Body of pancreas (tissue), 4 donors: ENCODE measurements at regions not wholly inside any gene's neighbourhood (a gene's known extent, or its start where the extent isn't known, plus 50 kb on each side); places are given as distances from the start of the nearest gene placed in this dataset.

Source experiments
- ATAC-seq: fragments of 150-250 bp; one replicate; pipeline ENCODE4 v1.9.1; 2016
- DNase-seq, 4 donors: peaks; one replicate each; pipeline ENCODE4 v3.0.0-alpha.2; 2019
- H3K27ac ChIP-seq, 4 donors: fragments of 200-600 bp; sonication (generic); 1 replicate in 3 of 4; 2 replicates in 1 of 4; pipeline versions ENCODE4 v1.5.1 to v1.6.1; 2016 to 2019; ENCODE audit warnings: mild to moderate bottlenecking in 1 of 4, mixed read lengths in 1 of 4, moderate library complexity in 1 of 4
- H3K27me3 ChIP-seq, 2 donors: fragments of 200-600 bp; sonication (generic); one replicate each; pipeline ENCODE4 v1.6.0; 2016; ENCODE audit warnings: mild to moderate bottlenecking in 1 of 2
- H3K36me3 ChIP-seq, 2 donors: fragments of 200-600 bp; sonication (generic); replicated peaks in 1 of 2; 2 replicates each; pipeline ENCODE4 v1.5.1; 2016; ENCODE audit warnings: low read depth in 2 of 2; ENCODE audit not compliant: insufficient read depth in 1 of 2
- H3K4me1 ChIP-seq: fragments of 200-600 bp; sonication (generic); one replicate; pipeline ENCODE4 v1.6.0; 2016
- H3K4me3 ChIP-seq, 2 donors: fragments of 200-600 bp; sonication (generic); 1 replicate in 1 of 2; 2 replicates in 1 of 2; pipeline ENCODE4 v1.5.1; 2016 to 2019
- H3K9me3 ChIP-seq, 3 donors: fragments of 200-600 bp; sonication (generic); 1 replicate in 2 of 3; 2 replicates in 1 of 3; pipeline ENCODE4 v1.5.1; 2016
- POLR2A ChIP-seq, 3 donors: fragments of 450-650 bp; IDR thresholded peaks; one replicate each; pipeline ENCODE4 v1.6.1; 2016; ENCODE audit warnings: antibody characterized with exemption in 3 of 3, mild to moderate bottlenecking in 2 of 3
- WGBS, 2 donors: methylation state at CpG; one replicate each; pipeline ENCODE4 v1.1.5; 2017; 5-methylcytosine and 5-hydroxymethylcytosine counted together
- intact Hi-C: fragments of 100-400 bp; cut with DNase I; formaldehyde crosslinking; loops from one replicate; pipeline ENCODE4 v1.15.1; 2023
- TF ChIP-seq, protein P1 (sequence below), 7 experiments: fragments of 450-650 bp in 4 of 7; fragments of 200-600 bp in 3 of 7; sonication (generic) in 3 of 7; IDR thresholded peaks; one replicate each; pipeline ENCODE4 v1.5.1; 2016 to 2019; ENCODE audit warnings: antibody characterized with exemption in 7 of 7

DNA sequence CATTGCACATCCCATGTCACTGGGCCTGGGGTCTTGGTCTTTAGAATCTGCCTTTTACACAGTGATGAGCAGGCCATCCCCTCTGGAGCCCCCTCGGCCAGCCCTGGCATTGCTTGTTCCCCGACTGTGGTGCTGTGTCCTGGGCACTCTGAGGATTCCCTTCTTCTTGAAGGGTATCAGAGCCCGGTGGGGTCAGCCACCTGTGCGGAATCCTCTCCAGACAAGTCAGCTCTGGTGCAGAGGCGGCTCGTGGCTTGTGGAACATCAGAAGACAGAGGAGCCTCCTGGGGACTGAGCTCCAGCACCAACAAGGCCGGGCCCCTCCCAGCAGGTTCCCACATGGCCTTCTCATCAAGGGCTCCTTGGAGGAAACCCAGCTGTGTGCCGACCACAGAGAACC, 57.9 kb upstream of the AJAP1 start:
- no peak overlapping the region for H3K27ac ChIP-seq
- no peaks in the 10 kb centered on the region for H3K9me3 ChIP-seq
- H3K36me3 ChIP-seq = no peaks in the 10 kb centered on the region
- no peak overlapping the region for H3K4me3 ChIP-seq
- no peak for DNase-seq
- H3K4me1 ChIP-seq = no peaks in the 10 kb centered on the region
- no peak for ATAC-seq
- H3K27me3 ChIP-seq = no peaks in the 10 kb centered on the region
- WGBS, 2 donors = 78 to 80% methylated on average over 2 to 8 of the region's 8 CpGs
- intact Hi-C loops = no loop called here
- TF ChIP-seq POLR2A (IDR thresholded peaks at IDR 0.05) = no peak

DNA sequence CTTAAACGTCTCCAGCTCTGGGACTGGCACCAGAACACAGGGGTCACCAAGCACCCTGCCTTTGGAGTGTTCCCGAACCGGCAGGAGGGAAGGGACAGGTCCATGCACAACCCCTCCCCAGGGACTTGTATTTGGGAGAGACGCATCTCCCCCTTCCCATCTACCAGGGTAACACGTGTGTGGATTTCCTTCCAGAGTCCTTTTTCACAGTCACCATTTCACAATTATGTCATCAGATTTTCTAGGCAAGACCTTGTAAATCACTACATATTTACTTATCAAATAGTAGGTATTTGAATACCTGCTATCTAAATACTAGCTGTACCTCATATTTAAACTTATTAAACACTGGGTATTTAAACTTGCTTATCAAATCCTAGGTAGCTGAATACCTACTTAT, 57.4 kb upstream of the AJAP1 start:
- Histone ChIP-seq H3K4me1 (no peaks in the 10 kb centered on the region), H3K36me3 (no peaks in the 10 kb centered on the region), H3K27ac (no peak overlapping the region), H3K27me3 (no peaks in the 10 kb centered on the region), H3K4me3 (no peak overlapping the region), H3K9me3 (no peaks in the 10 kb centered on the region)
- intact Hi-C loops = no loop called here
- whole genome bisulfite sequencing, 2 donors = 36 to 48% methylated on average over 5 of the region's 5 CpGs
- ATAC-seq (no peak), DNase-seq (no peak)
- TF ChIP-seq POLR2A (IDR thresholded peaks at IDR 0.05) = no peak
- TF ChIP-seq, protein P1, sequence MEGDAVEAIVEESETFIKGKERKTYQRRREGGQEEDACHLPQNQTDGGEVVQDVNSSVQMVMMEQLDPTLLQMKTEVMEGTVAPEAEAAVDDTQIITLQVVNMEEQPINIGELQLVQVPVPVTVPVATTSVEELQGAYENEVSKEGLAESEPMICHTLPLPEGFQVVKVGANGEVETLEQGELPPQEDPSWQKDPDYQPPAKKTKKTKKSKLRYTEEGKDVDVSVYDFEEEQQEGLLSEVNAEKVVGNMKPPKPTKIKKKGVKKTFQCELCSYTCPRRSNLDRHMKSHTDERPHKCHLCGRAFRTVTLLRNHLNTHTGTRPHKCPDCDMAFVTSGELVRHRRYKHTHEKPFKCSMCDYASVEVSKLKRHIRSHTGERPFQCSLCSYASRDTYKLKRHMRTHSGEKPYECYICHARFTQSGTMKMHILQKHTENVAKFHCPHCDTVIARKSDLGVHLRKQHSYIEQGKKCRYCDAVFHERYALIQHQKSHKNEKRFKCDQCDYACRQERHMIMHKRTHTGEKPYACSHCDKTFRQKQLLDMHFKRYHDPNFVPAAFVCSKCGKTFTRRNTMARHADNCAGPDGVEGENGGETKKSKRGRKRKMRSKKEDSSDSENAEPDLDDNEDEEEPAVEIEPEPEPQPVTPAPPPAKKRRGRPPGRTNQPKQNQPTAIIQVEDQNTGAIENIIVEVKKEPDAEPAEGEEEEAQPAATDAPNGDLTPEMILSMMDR (IDR thresholded peaks at IDR 0.05) = no peak

DNA sequence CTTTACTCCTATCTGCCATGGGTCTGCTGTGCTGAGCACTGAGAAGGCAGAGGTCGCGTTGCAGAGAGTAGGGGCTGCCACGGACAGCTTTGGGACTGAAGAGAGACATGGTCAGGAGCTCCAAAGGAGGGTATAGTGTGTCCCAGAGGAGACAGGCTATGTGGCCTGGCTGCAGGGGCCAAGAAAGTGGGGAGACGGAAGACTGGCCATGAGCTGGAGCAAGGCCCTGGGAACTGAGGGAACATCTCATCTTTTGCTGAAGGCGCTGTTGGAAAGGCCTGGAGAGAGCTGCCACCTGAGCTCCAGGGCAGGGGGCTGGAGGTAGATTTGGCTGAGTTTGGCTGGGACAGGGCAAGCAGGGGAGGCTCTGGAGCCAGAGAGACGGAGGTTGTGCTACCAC, 55.8 kb upstream of the AJAP1 start:
- intact Hi-C loops = no loop called here
- Histone ChIP-seq H3K27me3 (no peaks in the 10 kb centered on the region), H3K9me3 (no peaks in the 10 kb centered on the region), H3K27ac (no peak overlapping the region), H3K4me3 (no peak overlapping the region), H3K4me1 (no peaks in the 10 kb centered on the region), H3K36me3 (no peaks in the 10 kb centered on the region)
- ATAC-seq = no peak
- DNase-seq = no peak
- TF ChIP-seq, protein P1 (IDR thresholded peaks at IDR 0.05) = no peak
- no peak for TF ChIP-seq POLR2A (IDR thresholded peaks at IDR 0.05)
- WGBS, 2 donors = 65 to 74% methylated on average over 6 of the region's 6 CpGs

DNA sequence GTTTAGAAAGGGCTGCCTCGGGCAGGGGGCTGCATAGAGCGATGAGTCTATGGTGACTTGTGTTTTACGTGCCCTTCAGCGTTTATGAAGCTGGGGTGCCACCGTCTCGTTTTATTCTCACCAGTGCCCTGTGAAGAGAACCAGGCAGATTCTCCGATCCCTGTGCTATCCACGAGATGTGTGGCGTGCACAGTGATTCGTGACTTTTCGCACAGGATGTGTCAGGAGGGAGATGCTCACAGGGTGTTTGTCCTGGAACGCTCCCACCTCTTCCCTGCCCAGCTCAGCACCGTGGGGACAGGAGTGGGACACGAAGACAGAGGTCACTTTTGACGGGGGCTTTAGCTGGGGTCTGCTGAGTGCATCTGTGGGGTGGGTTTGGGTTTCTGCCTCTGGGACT, 54.9 kb upstream of the AJAP1 start:
- TF ChIP-seq, protein P1 (IDR thresholded peaks at IDR 0.05) = no peak
- no peak for TF ChIP-seq POLR2A (IDR thresholded peaks at IDR 0.05)
- H3K36me3 ChIP-seq = no peaks in the 10 kb centered on the region
- H3K4me3 ChIP-seq = no peak overlapping the region
- 61 to 65% methylated on average over 15 of the region's 15 CpGs for WGBS, 2 donors
- H3K27me3 ChIP-seq = no peaks in the 10 kb centered on the region
- ATAC-seq = no peak
- no peaks in the 10 kb centered on the region for H3K9me3 ChIP-seq
- DNase-seq = no peak
- intact Hi-C loops = no loop called here
- no peaks in the 10 kb centered on the region for H3K4me1 ChIP-seq
- H3K27ac ChIP-seq = no peak overlapping the region

DNA sequence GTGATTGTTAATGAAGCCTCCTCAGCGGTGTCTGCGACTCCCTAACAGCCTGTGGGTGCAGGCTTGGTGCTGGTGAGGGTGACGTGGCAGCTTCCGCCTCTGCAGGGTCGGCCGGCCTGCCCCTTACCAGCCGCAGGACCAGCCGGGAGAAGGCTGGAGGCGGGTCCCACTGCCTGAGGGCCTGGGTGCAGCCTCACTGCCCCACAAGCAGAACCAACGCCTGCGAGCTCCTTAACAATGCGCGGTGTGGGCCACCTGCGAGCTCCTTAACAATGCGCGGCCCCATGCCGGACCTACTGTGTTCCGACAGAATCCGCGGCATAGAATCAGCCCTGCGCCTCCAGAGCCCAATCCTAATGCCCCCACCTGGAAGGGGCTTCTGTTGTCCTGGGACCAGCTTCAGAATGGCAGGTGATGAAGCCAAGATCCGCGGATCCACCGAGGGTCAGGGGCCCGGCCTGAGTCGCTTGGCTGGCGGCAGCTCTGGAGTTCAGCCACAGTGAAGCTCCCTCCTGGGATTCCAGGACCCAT, 54.4 kb upstream of the AJAP1 start:
- DNase-seq (no peak), ATAC-seq (no peak)
- Histone ChIP-seq H3K27ac (no peak overlapping the region), H3K27me3 (no peaks in the 10 kb centered on the region), H3K4me1 (no peaks in the 10 kb centered on the region), H3K9me3 (no peaks in the 10 kb centered on the region), H3K4me3 (no peak overlapping the region), H3K36me3 (no peaks in the 10 kb centered on the region)
- TF ChIP-seq, protein P1 (IDR thresholded peaks at IDR 0.05) = no peak
- TF ChIP-seq POLR2A (IDR thresholded peaks at IDR 0.05) = no peak
- WGBS, 2 donors = 48 to 62% methylated on average over 6 to 21 of the region's 27 CpGs
- intact Hi-C loops = no loop called here
